Right lung (tissue), 2 donors: ENCODE measurements at regions not wholly inside any gene's neighbourhood (a gene's known extent, or its start where the extent isn't known, plus 50 kb on each side); places are given as distances from the start of the nearest gene placed in this dataset.
"Not testable (repeated sequence)": the region's sequence is repeated elsewhere in the genome, so short reads cannot be mapped to it uniquely, and the experiment has no call there.

Source experiments
- DNase-seq, 2 donors: peaks; one replicate each; pipeline ENCODE4 v3.0.0-alpha.2; 2013

- no peak for DNase-seq
These were observed 146.6 kb upstream of the FANCL start for GRCh38 chr2:58387701-58388100.

- not testable (repeated sequence) for DNase-seq
These were observed 145.8 kb upstream of the FANCL start for GRCh38 chr2:58386904-58387303.

- DNase-seq = no peak
These were observed 137.0 kb upstream of the FANCL start for GRCh38 chr2:58378152-58378551.

GRCh38 chr2:58377181-58377580 is 136.1 kb upstream of the FANCL start:
- no peak for DNase-seq

- no peak for DNase-seq
These were observed 135.5 kb upstream of the FANCL start for GRCh38 chr2:58376592-58376991.

- DNase-seq = no peak
These were observed 128.5 kb upstream of the FANCL start for GRCh38 chr2:58369594-58369993.

- DNase-seq = peak; percentile 25
These were observed 123.0 kb upstream of the FANCL start for GRCh38 chr2:58364098-58364497.

GRCh38 chr2:58358026-58358425 is 116.9 kb upstream of the FANCL start:
- DNase-seq = no peak

- DNase-seq = no peak
These were observed 116.4 kb upstream of the FANCL start for GRCh38 chr2:58357521-58357920.

GRCh38 chr2:58354230-58354629 is 113.1 kb upstream of the FANCL start:
- no peak for DNase-seq

- no peak for DNase-seq
These were observed 109.4 kb upstream of the FANCL start for GRCh38 chr2:58350484-58350883.

- no peak for DNase-seq
These were observed 106.7 kb upstream of the FANCL start for GRCh38 chr2:58347810-58348209.

- DNase-seq = no peak
These were observed 99.9 kb upstream of the FANCL start for GRCh38 chr2:58341047-58341446.

GRCh38 chr2:58339548-58340243 is 98.6 kb upstream of the FANCL start:
- no peak for DNase-seq

GRCh38 chr2:58336416-58336815 is 95.3 kb upstream of the FANCL start:
- DNase-seq = no peak

- DNase-seq = no peak
These were observed 93.3 kb upstream of the FANCL start for GRCh38 chr2:58334414-58334813.

GRCh38 chr2:58325296-58325895 is 84.3 kb upstream of the FANCL start:
- DNase-seq = not testable (repeated sequence)

GRCh38 chr2:58319481-58319880 is 78.4 kb upstream of the FANCL start:
- no peak for DNase-seq

GRCh38 chr2:58318949-58319348 is 77.8 kb upstream of the FANCL start:
- not testable (repeated sequence) for DNase-seq

GRCh38 chr2:58313926-58314325 is 72.8 kb upstream of the FANCL start:
- no peak for DNase-seq

GRCh38 chr2:58308435-58308834 is 67.3 kb upstream of the FANCL start:
- DNase-seq = no peak

GRCh38 chr2:58304843-58305242 is 63.7 kb upstream of the FANCL start:
- DNase-seq = no peak

GRCh38 chr2:58299123-58299522 is 58.0 kb upstream of the FANCL start:
- DNase-seq = no peak

- DNase-seq = no peak
These were observed 51.9 kb upstream of the FANCL start for GRCh38 chr2:58293056-58293455.
